ENCODE measurements at regions not wholly inside any gene's neighbourhood (a gene's known extent, or its start where the extent isn't known, plus 50 kb on each side); places are given as distances from the start of the nearest gene placed in this dataset.

DNA sequence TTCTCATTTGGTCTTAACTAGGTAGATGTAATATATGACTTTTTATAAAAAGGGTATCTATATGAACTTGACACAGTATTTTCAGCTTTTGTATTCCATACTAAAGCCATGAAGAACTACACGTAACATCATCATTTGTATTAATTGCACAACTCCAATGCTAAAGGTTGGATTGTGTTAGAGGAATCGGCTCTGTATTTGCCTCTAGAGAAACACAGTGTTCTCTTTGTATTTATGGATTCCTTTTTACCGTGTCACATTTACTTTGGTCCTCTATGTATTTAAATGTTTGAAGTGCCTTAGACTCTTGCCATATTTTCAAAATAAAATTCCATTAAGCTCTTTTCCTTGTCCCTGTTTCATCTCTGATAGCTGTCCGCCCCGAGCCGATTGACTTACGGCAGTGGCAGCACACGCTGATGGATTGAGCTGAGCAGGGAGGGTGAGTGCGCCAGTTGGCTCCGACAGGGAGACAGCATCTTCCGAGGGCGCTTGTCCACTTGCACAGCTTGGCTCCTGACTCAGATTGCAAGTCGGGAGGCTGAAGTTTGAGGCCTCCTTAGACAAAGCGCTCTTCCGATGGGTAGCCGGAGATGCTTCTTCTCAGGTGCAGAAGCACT is 95.6 kb upstream of the DMRT1 start:
- Histone ChIP-seq H3K4me3 (replicated peaks in 1 of 3; ENCODE audit: insufficient read depth in 1 of 3, low read depth in 1 of 3, low read length in 3 of 3) (no peak overlapping the region), H2AFZ (ENCODE audit: low read depth, low read length) (no peak overlapping the region), H3K4me1 (ENCODE audit: control insufficient read depth, extremely low read depth, insufficient read depth, low read length) (no peaks in the 10 kb centered on the region), H3K27ac (ENCODE audit: insufficient read depth, low read depth, low read length) (no peak overlapping the region), H3K27me3 (ENCODE audit: control insufficient read depth in 2 of 2, insufficient read depth in 2 of 2, low read length in 2 of 2) (no peaks in the 10 kb centered on the region), H3K4me2 (ENCODE audit: insufficient read depth, low read length) (no peak overlapping the region), H4K20me1 (replicated peaks; ENCODE audit: control insufficient read depth, extremely low read depth, insufficient read depth, low read length) (no peaks in the 10 kb centered on the region), H3K9me1 (replicated peaks; ENCODE audit: control insufficient read depth, extremely low read depth, insufficient read depth, low read length) (no peaks in the 10 kb centered on the region), H3K9ac (replicated peaks; ENCODE audit: extremely low read depth, insufficient read depth, low read length) (no peak overlapping the region), H3K36me3 (ENCODE audit: control insufficient read depth in 2 of 2, extremely low read depth in 1 of 2, insufficient read depth in 2 of 2, low read length in 2 of 2) (peaks cover 36 to 45% of the 10 kb centered on the region in 2 experiments), H3K9me3 (replicated peaks; ENCODE audit: control insufficient read depth, insufficient read depth, low read length) (no peaks in the 10 kb centered on the region), H3K79me2 (ENCODE audit: control insufficient read depth, insufficient read depth, low read length) (no peaks in the 10 kb centered on the region)
- POLR2A ChIA-PET, result no interaction called here
- CTCF ChIA-PET, result interaction anchor here (1.1 kb wide), 1 partner anchor 10 kb away, joined by 3 read pairs; no protein-coding TSS in a partner anchor
- dilution Hi-C loops (cut with MboI; ENCODE audit: extremely low pct_ligation_motif_present, low sequenced_read_pairs), result no loop called here
- no TSS peak for BruUV-seq (replicated peaks)
- TF ChIP-seq POLR2AphosphoS5 (IDR thresholded peaks at IDR 0.05; ENCODE audit: insufficient read depth, low read depth, low read length), result no peak
- TF ChIP-seq, protein P1, sequence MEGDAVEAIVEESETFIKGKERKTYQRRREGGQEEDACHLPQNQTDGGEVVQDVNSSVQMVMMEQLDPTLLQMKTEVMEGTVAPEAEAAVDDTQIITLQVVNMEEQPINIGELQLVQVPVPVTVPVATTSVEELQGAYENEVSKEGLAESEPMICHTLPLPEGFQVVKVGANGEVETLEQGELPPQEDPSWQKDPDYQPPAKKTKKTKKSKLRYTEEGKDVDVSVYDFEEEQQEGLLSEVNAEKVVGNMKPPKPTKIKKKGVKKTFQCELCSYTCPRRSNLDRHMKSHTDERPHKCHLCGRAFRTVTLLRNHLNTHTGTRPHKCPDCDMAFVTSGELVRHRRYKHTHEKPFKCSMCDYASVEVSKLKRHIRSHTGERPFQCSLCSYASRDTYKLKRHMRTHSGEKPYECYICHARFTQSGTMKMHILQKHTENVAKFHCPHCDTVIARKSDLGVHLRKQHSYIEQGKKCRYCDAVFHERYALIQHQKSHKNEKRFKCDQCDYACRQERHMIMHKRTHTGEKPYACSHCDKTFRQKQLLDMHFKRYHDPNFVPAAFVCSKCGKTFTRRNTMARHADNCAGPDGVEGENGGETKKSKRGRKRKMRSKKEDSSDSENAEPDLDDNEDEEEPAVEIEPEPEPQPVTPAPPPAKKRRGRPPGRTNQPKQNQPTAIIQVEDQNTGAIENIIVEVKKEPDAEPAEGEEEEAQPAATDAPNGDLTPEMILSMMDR (IDR thresholded peaks at IDR 0.05; ENCODE audit: extremely low read depth in 1 of 2, insufficient read depth in 1 of 2, low read depth in 1 of 2, low read length in 2 of 2), result no peak
- no peak for FAIRE-seq
- intact Hi-C loops (cut with micrococcal nuclease), result no loop called here
- DNase-seq (ENCODE audit: low read depth, low spot score), result no peak

DNA sequence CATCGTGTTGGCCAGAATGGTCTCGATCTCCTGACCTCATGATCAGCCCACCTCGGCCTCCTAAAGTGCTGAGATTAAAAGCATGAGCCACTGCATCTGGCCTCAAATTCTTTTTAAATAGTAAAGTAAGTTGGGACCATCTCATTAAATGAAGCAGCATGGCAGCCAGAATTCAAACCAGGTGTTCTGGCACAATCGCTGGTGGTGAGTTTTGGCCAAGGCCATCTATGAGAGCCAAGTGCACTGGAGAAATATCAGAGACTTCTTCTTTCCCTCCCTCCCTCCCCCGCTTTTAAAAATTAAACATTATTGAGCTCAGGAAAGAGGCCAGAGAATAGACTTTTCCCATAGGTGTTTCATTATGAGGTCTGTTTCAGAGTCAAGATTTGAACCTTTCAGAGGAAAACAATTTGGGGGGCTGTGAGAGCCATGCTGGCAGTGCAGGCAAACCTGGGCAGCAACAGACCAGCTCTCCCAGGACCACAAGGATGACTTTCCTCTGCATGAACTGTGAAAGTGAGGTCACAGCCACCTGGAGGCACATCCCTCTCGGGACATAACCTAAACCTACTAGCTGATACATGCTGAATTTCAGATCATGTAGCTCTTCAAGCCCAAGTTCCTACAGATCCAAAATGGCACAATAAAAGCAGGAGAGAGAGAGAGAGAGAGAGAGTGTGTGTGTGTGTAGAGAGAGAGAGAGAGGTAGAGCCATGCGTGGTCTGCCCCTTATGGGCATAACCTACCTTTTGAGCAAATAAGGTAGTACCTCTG is 94.6 kb upstream of the DMRT1 start:
- FAIRE-seq, result no peak
- peaks cover 9% of the 10 kb centered on the region for H3K4me1 ChIP-seq (ENCODE audit: control insufficient read depth, extremely low read depth, insufficient read depth, low read length)
- H3K36me3 ChIP-seq (ENCODE audit: control insufficient read depth in 2 of 2, extremely low read depth in 1 of 2, insufficient read depth in 2 of 2, low read length in 2 of 2), result peaks cover 35 to 40% of the 10 kb centered on the region in 2 experiments
- H3K4me3 ChIP-seq (replicated peaks in 1 of 3; ENCODE audit: insufficient read depth in 1 of 3, low read depth in 1 of 3, low read length in 3 of 3), result no peak overlapping the region
- H3K79me2 ChIP-seq (ENCODE audit: control insufficient read depth, insufficient read depth, low read length), result no peaks in the 10 kb centered on the region
- H3K4me2 ChIP-seq (ENCODE audit: insufficient read depth, low read length), result no peak overlapping the region
- TF ChIP-seq EZH2 (IDR thresholded peaks at IDR 0.05; ENCODE audit: borderline replicate concordance, low read depth, low read length, severe bottlenecking) (no peak), POLR2A (IDR thresholded peaks at IDR 0.05; ENCODE audit: low read depth, low read length) (no peak), POLR2AphosphoS5 (IDR thresholded peaks at IDR 0.05; ENCODE audit: insufficient read depth, low read depth, low read length) (no peak), FOS (IDR thresholded peaks at IDR 0.05; ENCODE audit: borderline replicate concordance, insufficient read depth, low read length) (no peak), JUN (IDR thresholded peaks at IDR 0.05; ENCODE audit: borderline replicate concordance, insufficient read depth, insufficient read length, low read depth) (no peak), GATA2 (IDR thresholded peaks at IDR 0.05; ENCODE audit: insufficient read depth, insufficient read length, low read depth, low read length) (no peak), MYC (IDR thresholded peaks at IDR 0.05; ENCODE audit: low read depth, low read length) (no peak)
- TF ChIP-seq, protein P1 (IDR thresholded peaks at IDR 0.05; ENCODE audit: extremely low read depth in 1 of 2, insufficient read depth in 1 of 2, low read depth in 1 of 2, low read length in 2 of 2), result no peak
- TF ChIP-seq, protein P2, sequence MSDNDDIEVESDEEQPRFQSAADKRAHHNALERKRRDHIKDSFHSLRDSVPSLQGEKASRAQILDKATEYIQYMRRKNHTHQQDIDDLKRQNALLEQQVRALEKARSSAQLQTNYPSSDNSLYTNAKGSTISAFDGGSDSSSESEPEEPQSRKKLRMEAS (IDR thresholded peaks at IDR 0.05; ENCODE audit: insufficient read depth, insufficient read length), result no peak
- H2AFZ ChIP-seq (ENCODE audit: low read depth, low read length), result no peak overlapping the region
- H3K27me3 ChIP-seq (ENCODE audit: control insufficient read depth in 2 of 2, insufficient read depth in 2 of 2, low read length in 2 of 2), result no peaks in the 10 kb centered on the region
- no peak overlapping the region for H3K9ac ChIP-seq (replicated peaks; ENCODE audit: extremely low read depth, insufficient read depth, low read length)
- BruUV-seq (replicated peaks), result no TSS peak
- intact Hi-C loops (cut with micrococcal nuclease) (no loop called here), dilution Hi-C loops (cut with MboI; ENCODE audit: extremely low pct_ligation_motif_present, low sequenced_read_pairs) (no loop called here)
- ChIA-PET POLR2A (interaction anchor here (0.7 kb wide), 1 partner anchor 10 kb away, joined by 7 read pairs; no protein-coding TSS in a partner anchor), CTCF (interaction anchor here (0.6 to 1.2 kb wide), 3 partner anchors 9 to 30 kb away, joined by 3 to 4 read pairs (median 3); no protein-coding TSS in a partner anchor)
- H4K20me1 ChIP-seq (replicated peaks; ENCODE audit: control insufficient read depth, extremely low read depth, insufficient read depth, low read length), result no peaks in the 10 kb centered on the region
- DNase-seq (ENCODE audit: low read depth, low spot score), result no peak
- H3K9me1 ChIP-seq (replicated peaks; ENCODE audit: control insufficient read depth, extremely low read depth, insufficient read depth, low read length), result no peaks in the 10 kb centered on the region
- H3K9me3 ChIP-seq (replicated peaks; ENCODE audit: control insufficient read depth, insufficient read depth, low read length), result no peaks in the 10 kb centered on the region
- H3K27ac ChIP-seq (ENCODE audit: insufficient read depth, low read depth, low read length), result no peak overlapping the region

Measured in endothelial cell of umbilical vein (primary cell).